Spleen (tissue), 7 donors: ENCODE measurements at regions not wholly inside any gene's neighbourhood (a gene's known extent, or its start where the extent isn't known, plus 50 kb on each side); places are given as distances from the start of the nearest gene placed in this dataset.

Experiments
- CTCF ChIP-seq, 11 experiments: fragments of 200-600 bp in 7 of 11; fragments of 450-650 bp in 4 of 11; sonication (generic) in 4 of 11; IDR thresholded peaks in 8 of 11; conservative IDR thresholded peaks in 3 of 11; 1 replicate in 7 of 11; 2 replicates in 4 of 11; pipeline versions ENCODE4 v1.4.0 to v1.8.0; 2016 to 2021; ENCODE audit warnings: antibody characterized with exemption in 11 of 11, inconsistent platforms in 4 of 11, mild to moderate bottlenecking in 1 of 11
- POLR2A ChIP-seq, 3 donors: fragments of 450-650 bp; IDR thresholded peaks; one replicate each; pipeline ENCODE4 v1.5.1; 2017; ENCODE audit warnings: antibody characterized with exemption in 3 of 3, mild to moderate bottlenecking in 1 of 3
- POLR2AphosphoS5 ChIP-seq, 3 donors: sonication (generic); formaldehyde crosslinking; IDR thresholded peaks; one replicate each; pipeline ENCODE4 v1.5.1; 2017; ENCODE audit warnings: antibody characterized with exemption in 3 of 3
- donor health status: DM: no; HTN: no; CAD: no; lungs with moderate emphysema.
- donor health status: DM: no; HTN: no; CAD: no.
- donor health status: DM: no; HTN: no; CAD: no.

DNA sequence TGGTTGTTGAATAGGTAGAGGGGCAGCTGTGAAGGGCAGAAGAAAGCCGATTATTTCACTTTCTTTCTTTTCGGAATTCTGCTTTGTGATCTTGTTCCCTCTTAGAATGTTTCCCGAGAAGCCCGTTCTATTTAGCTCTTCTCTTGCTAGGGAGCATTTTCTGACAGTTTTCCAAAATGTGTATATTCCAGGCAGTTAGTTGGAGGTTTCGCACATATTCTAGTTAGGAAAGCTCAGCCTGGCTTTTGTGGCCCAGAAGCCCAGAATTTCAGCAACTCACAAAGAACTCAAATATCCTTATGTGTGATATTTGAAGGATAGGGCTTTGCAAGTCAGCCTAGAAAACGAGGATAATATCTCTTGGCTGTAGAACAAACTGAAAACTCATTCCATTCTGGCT, 461.0 kb upstream of the C9orf72 start:
- TF ChIP-seq POLR2AphosphoS5 (IDR thresholded peaks at IDR 0.05) (no peak), CTCF (IDR thresholded peaks at IDR 0.05 in 8 of 11, conservative IDR thresholded peaks at IDR 0.05 in 3 of 11) (no peak), POLR2A (IDR thresholded peaks at IDR 0.05) (no peak)
